Uterus (tissue), 2 donors: ENCODE measurements at regions not wholly inside any gene's neighbourhood (a gene's known extent, or its start where the extent isn't known, plus 50 kb on each side); places are given as distances from the start of the nearest gene placed in this dataset.

Experiments
- POLR2A ChIP-seq, 2 donors: fragments of 450-650 bp; IDR thresholded peaks; one replicate each; pipeline ENCODE4 v1.6.1; 2016; ENCODE audit warnings: antibody characterized with exemption in 2 of 2, mild to moderate bottlenecking in 1 of 2, moderate library complexity in 1 of 2
- TF ChIP-seq, protein P1 (sequence below), 4 experiments: fragments of 200-600 bp in 2 of 4; fragments of 450-650 bp in 2 of 4; sonication (generic) in 2 of 4; IDR thresholded peaks; one replicate each; pipeline ENCODE4 v1.5.1; 2016 to 2019; ENCODE audit warnings: antibody characterized with exemption in 4 of 4, mild to moderate bottlenecking in 2 of 4, moderate library complexity in 1 of 4

GRCh38 chr3:162994165-162994564, 1497.6 kb downstream of the OTOL1 start:
- TF ChIP-seq, protein P1, sequence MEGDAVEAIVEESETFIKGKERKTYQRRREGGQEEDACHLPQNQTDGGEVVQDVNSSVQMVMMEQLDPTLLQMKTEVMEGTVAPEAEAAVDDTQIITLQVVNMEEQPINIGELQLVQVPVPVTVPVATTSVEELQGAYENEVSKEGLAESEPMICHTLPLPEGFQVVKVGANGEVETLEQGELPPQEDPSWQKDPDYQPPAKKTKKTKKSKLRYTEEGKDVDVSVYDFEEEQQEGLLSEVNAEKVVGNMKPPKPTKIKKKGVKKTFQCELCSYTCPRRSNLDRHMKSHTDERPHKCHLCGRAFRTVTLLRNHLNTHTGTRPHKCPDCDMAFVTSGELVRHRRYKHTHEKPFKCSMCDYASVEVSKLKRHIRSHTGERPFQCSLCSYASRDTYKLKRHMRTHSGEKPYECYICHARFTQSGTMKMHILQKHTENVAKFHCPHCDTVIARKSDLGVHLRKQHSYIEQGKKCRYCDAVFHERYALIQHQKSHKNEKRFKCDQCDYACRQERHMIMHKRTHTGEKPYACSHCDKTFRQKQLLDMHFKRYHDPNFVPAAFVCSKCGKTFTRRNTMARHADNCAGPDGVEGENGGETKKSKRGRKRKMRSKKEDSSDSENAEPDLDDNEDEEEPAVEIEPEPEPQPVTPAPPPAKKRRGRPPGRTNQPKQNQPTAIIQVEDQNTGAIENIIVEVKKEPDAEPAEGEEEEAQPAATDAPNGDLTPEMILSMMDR (IDR thresholded peaks at IDR 0.05), result no peak
- no peak for TF ChIP-seq POLR2A (IDR thresholded peaks at IDR 0.05)
